ENCODE measurements at regions not wholly inside any gene's neighbourhood (a gene's known extent, or its start where the extent isn't known, plus 50 kb on each side); places are given as distances from the start of the nearest gene placed in this dataset.

DNA sequence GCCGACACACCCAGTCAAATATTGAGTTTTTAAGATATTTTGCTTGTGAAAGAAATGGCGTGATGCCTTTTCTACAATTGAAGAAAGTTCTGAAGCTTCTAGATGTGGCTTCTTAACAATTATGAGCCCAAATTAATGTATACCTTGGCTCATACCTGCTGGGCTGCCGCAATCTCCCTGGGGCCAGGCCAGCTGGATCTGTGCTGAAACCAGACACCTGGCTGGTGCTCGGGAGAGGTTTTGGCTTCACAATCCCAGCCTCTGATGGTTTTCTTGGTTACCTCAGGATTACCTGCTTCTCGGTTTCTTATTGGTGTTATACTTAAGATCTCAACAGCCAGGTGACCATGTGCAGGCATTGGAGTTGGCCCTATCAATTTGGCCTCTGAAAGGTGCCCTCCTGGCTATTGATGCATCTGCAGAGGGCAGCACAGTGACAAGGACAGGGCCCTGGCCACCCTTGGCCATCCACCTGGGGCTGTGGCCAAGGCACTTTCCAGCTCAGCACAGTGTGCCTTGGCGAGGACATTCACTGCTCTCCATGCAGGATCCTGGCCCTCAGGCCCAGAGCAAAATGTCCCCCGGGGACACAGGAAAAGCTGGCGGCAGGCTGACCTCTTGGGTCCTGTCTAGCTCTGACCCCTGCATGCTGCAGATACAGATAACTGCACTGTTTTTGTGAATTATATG lies 305.0 kb downstream of the ZNF536 start:
- TF ChIP-seq CTCF (conservative IDR thresholded peaks at IDR 0.05; ENCODE audit: low read length) (no peak), EZH2phosphoT487 (IDR thresholded peaks at IDR 0.05; ENCODE audit: borderline replicate concordance, low read depth, low read length) (no peak)
